ENCODE measurements at regions not wholly inside any gene's neighbourhood (a gene's known extent, or its start where the extent isn't known, plus 50 kb on each side); places are given as distances from the start of the nearest gene placed in this dataset.

GRCh38 chr15:97443101-97443500 is 517.4 kb upstream of the ARRDC4 start:
- intact Hi-C loops (cut with micrococcal nuclease; ENCODE audit: unreplicated experiment) = no loop called here
- Histone ChIP-seq H3K27me3 (replicated peaks; ENCODE audit: control insufficient read depth, insufficient read depth, low read length) (no peaks in the 10 kb centered on the region), H3K36me3 (ENCODE audit: control insufficient read depth, insufficient read depth, low read length) (no peaks in the 10 kb centered on the region), H3K4me3 (ENCODE audit: low read depth, low read length) (no peak overlapping the region), H3K9me3 (no peaks in the 10 kb centered on the region), H3K4me1 (no peaks in the 10 kb centered on the region)
- TF ChIP-seq, protein P1, sequence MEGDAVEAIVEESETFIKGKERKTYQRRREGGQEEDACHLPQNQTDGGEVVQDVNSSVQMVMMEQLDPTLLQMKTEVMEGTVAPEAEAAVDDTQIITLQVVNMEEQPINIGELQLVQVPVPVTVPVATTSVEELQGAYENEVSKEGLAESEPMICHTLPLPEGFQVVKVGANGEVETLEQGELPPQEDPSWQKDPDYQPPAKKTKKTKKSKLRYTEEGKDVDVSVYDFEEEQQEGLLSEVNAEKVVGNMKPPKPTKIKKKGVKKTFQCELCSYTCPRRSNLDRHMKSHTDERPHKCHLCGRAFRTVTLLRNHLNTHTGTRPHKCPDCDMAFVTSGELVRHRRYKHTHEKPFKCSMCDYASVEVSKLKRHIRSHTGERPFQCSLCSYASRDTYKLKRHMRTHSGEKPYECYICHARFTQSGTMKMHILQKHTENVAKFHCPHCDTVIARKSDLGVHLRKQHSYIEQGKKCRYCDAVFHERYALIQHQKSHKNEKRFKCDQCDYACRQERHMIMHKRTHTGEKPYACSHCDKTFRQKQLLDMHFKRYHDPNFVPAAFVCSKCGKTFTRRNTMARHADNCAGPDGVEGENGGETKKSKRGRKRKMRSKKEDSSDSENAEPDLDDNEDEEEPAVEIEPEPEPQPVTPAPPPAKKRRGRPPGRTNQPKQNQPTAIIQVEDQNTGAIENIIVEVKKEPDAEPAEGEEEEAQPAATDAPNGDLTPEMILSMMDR (IDR thresholded peaks at IDR 0.05; ENCODE audit: insufficient read depth in 1 of 2, low read depth in 1 of 2, low read length in 1 of 2, severe bottlenecking in 1 of 2, unreplicated experiment in 1 of 2) = no peak
- ChIA-PET POLR2A (no interaction called here), CTCF (no interaction called here)
- Mint-ChIP-seq H3K9me3 (ENCODE audit: unreplicated experiment) (no peaks in the 10 kb centered on the region), H3K36me3 (ENCODE audit: insufficient read depth, unreplicated experiment) (no peaks in the 10 kb centered on the region), H3K27ac (ENCODE audit: unreplicated experiment) (no peak overlapping the region), H3K4me1 (ENCODE audit: low read depth, unreplicated experiment) (no peaks in the 10 kb centered on the region), H3K4me3 (ENCODE audit: unreplicated experiment) (no peak overlapping the region), H3K27me3 (ENCODE audit: insufficient read depth, unreplicated experiment) (no peaks in the 10 kb centered on the region)
- no peak for DNase-seq
- no TSS peak for BruUV-seq (replicated peaks)

DNA sequence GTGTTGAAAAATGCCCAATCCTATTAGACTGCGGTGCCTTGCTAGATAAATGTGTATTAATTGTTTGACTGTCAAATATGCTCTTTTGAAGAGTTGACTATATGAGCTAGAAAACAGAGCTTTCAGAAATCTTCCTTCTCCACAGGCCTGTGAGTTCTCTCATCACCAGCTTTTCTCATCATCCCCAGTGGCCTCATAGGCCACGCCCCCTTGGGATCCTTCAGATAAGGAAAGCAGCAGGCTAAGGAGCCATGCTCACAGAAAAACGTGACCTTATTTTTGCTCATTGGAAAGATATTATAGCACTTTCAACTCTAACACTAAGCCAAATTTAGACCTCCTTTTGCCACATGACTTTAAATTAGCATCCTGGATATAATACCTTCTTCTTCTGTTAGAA is 514.4 kb upstream of the ARRDC4 start:
- Histone ChIP-seq H3K9me3 (no peaks in the 10 kb centered on the region), H3K4me3 (ENCODE audit: low read depth, low read length) (no peak overlapping the region), H3K4me1 (no peaks in the 10 kb centered on the region), H3K27me3 (replicated peaks; ENCODE audit: control insufficient read depth, insufficient read depth, low read length) (no peaks in the 10 kb centered on the region), H3K36me3 (ENCODE audit: control insufficient read depth, insufficient read depth, low read length) (no peaks in the 10 kb centered on the region)
- BruUV-seq (replicated peaks) = no TSS peak
- Mint-ChIP-seq H3K36me3 (ENCODE audit: insufficient read depth, unreplicated experiment) (no peaks in the 10 kb centered on the region), H3K27ac (ENCODE audit: unreplicated experiment) (no peak overlapping the region), H3K9me3 (ENCODE audit: unreplicated experiment) (no peaks in the 10 kb centered on the region), H3K27me3 (ENCODE audit: insufficient read depth, unreplicated experiment) (no peaks in the 10 kb centered on the region), H3K4me1 (ENCODE audit: low read depth, unreplicated experiment) (no peaks in the 10 kb centered on the region), H3K4me3 (ENCODE audit: unreplicated experiment) (no peak overlapping the region)
- TF ChIP-seq, protein P1 (IDR thresholded peaks at IDR 0.05; ENCODE audit: insufficient read depth in 1 of 2, low read depth in 1 of 2, low read length in 1 of 2, severe bottlenecking in 1 of 2, unreplicated experiment in 1 of 2) = no peak
- ChIA-PET POLR2A (no interaction called here), CTCF (no interaction called here)
- no peak for DNase-seq
- intact Hi-C loops (cut with micrococcal nuclease; ENCODE audit: unreplicated experiment) = no loop called here

DNA sequence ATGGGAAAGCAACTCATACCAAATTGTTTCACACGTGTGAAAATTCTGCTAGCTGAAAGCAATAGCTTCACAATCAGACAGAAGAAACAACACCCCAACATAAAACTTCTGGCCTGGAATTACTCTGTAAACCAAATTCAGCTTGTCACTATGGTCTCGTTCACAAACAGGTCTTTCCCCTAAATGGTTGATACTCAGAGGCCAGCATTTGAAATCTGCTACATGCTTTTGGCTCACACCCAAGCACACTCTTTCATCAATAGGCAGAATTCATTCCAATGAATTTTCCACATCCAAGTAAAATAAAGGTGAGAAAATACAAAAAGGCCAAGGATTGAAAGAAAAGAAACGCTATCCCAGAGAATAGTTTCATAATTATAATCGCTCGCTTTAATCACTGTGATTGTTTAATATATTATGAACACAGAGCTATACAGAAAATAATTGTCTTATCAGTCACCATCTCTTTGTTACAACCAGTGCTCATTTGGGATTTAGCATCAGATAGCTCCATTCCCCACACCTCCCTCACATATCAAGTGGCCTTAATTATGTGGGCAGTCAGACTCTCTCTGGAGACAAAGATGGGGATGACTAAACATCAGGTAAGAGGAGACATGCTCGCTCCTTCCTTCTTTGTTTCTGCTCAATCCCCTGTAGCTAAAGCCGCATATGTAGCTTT is 503.8 kb upstream of the ARRDC4 start:
- ChIA-PET POLR2A (no interaction called here), CTCF (no interaction called here)
- H3K4me1 ChIP-seq = no peaks in the 10 kb centered on the region
- no TSS peak for BruUV-seq (replicated peaks)
- Mint-ChIP-seq H3K4me1 (ENCODE audit: low read depth, unreplicated experiment) (no peaks in the 10 kb centered on the region), H3K9me3 (ENCODE audit: unreplicated experiment) (no peaks in the 10 kb centered on the region), H3K4me3 (ENCODE audit: unreplicated experiment) (no peak overlapping the region), H3K27me3 (ENCODE audit: insufficient read depth, unreplicated experiment) (no peaks in the 10 kb centered on the region), H3K36me3 (ENCODE audit: insufficient read depth, unreplicated experiment) (no peaks in the 10 kb centered on the region), H3K27ac (ENCODE audit: unreplicated experiment) (no peak overlapping the region)
- DNase-seq = no peak
- no peaks in the 10 kb centered on the region for H3K36me3 ChIP-seq (ENCODE audit: control insufficient read depth, insufficient read depth, low read length)
- no peaks in the 10 kb centered on the region for H3K27me3 ChIP-seq (replicated peaks; ENCODE audit: control insufficient read depth, insufficient read depth, low read length)
- TF ChIP-seq, protein P1 (IDR thresholded peaks at IDR 0.05; ENCODE audit: insufficient read depth in 1 of 2, low read depth in 1 of 2, low read length in 1 of 2, severe bottlenecking in 1 of 2, unreplicated experiment in 1 of 2) = no peak
- intact Hi-C loops (cut with micrococcal nuclease; ENCODE audit: unreplicated experiment) = no loop called here
- H3K4me3 ChIP-seq (ENCODE audit: low read depth, low read length) = no peak overlapping the region
- H3K9me3 ChIP-seq = no peaks in the 10 kb centered on the region
